ES-I3 (cell line): ENCODE measurements at regions not wholly inside any gene's neighbourhood (a gene's known extent, or its start where the extent isn't known, plus 50 kb on each side); places are given as distances from the start of the nearest gene placed in this dataset.

Source experiments
- H3K36me3 ChIP-seq: 2 replicates; pipeline ENCODE4 v1.6.1; 2013; ENCODE audit warnings: mild to moderate bottlenecking, low read length, control low read depth, moderate library complexity; ENCODE audit not compliant: insufficient read depth
- H3K4me1 ChIP-seq: 2 replicates; pipeline ENCODE4 v1.6.1; 2013; ENCODE audit warnings: mild to moderate bottlenecking, control low read depth, low read length; ENCODE audit not compliant: insufficient read depth
- H3K9ac ChIP-seq: 2 replicates; pipeline ENCODE4 v1.6.1; 2013; ENCODE audit warnings: low read depth, mild to moderate bottlenecking, low read length, moderate library complexity
- H3K9me3 ChIP-seq: 2 replicates; pipeline ENCODE4 v1.6.1; 2013; ENCODE audit warnings: mild to moderate bottlenecking, low read length, moderate library complexity; ENCODE audit not compliant: control insufficient read depth, insufficient read depth

GRCh38 chr1:84048820-84049219 lies 49.9 kb upstream of the TTLL7 start:
- H3K4me1 ChIP-seq: no peaks in the 10 kb centered on the region
- no peak overlapping the region for H3K9ac ChIP-seq
- no peaks in the 10 kb centered on the region for H3K9me3 ChIP-seq
- no peaks in the 10 kb centered on the region for H3K36me3 ChIP-seq
